AG04449 (cell line): ENCODE measurements at regions not wholly inside any gene's neighbourhood (a gene's known extent, or its start where the extent isn't known, plus 50 kb on each side); places are given as distances from the start of the nearest gene placed in this dataset.
"Not testable (repeated sequence)": the region's sequence is repeated elsewhere in the genome, so short reads cannot be mapped to it uniquely, and the experiment has no call there.

Experiments used
- CTCF ChIA-PET: fragments of 350-600 bp; formaldehyde crosslinking; extraction: SDS; loops from one replicate; lab custom pipeline; 2021; ENCODE audit warnings: antibody characterized with exemption; lab: Yijun Ruan, JAX
- POLR2A ChIA-PET: fragments of 400-600, 350-600 bp; formaldehyde crosslinking; extraction: SDS; loops from one replicate; lab custom pipeline; 2020; ENCODE audit warnings: antibody characterized with exemption, inconsistent platforms; lab: Yijun Ruan, JAX
- DNase-seq: peaks from one replicate; pipeline ENCODE4 v3.0.0-alpha.2; 2010; ENCODE audit warnings: low read depth, low spot score
- H3K4me3 ChIP-seq: 2 replicates; pipeline ENCODE4 v1.5.1; 2011; ENCODE audit warnings: low read depth, mild to moderate bottlenecking, control low read depth, low read length
- TF ChIP-seq, protein P1 (sequence below): IDR thresholded peaks from one replicate; pipeline ENCODE4 v1.5.1; 2011; ENCODE audit warnings: mild to moderate bottlenecking, moderate library complexity, low read length, control low read depth, inconsistent platforms; ENCODE audit not compliant: insufficient read depth; ENCODE audit errors: missing control alignments

DNA sequence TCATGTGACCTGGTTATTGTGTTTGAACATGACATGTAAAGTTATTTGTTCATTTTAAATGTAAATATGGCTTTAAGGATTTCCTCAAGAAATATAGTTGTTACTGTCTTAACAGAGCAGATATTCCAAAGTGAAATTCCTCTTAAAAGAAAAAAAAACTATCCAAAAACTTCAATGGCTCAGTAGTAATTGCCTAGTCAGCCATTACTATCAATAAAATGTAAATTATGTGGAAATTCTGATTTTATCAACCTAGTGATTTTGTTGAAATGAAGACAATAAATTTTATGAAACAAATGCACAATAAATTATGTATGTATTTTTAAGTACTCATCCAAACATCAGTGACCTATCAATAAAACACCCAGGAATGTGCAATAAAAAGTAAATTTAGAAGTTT, 463.3 kb downstream of the TENT5A start:
- POLR2A ChIA-PET: no interaction called here

DNA sequence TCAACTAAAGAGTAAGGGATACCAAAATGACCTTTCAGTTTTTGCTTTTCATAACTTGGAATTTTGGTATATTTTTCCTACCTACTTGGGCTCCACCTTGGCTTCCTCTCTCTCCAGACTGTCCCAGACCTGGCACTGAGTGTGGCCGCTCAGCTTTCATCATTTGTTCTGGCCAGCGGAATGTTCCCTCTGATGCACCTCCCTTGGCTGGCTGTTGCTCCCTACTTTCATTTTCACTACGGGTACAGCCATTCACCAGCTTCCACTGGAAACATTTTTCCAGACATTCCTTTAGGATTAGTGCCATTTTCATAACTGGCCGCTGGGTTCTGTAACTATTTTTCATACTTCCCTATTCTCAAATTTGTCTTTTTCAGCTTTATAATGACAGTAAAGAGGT, 487.4 kb downstream of the TENT5A start:
- DNase-seq: no peak
- POLR2A ChIA-PET: no interaction called here
- TF ChIP-seq, protein P1, sequence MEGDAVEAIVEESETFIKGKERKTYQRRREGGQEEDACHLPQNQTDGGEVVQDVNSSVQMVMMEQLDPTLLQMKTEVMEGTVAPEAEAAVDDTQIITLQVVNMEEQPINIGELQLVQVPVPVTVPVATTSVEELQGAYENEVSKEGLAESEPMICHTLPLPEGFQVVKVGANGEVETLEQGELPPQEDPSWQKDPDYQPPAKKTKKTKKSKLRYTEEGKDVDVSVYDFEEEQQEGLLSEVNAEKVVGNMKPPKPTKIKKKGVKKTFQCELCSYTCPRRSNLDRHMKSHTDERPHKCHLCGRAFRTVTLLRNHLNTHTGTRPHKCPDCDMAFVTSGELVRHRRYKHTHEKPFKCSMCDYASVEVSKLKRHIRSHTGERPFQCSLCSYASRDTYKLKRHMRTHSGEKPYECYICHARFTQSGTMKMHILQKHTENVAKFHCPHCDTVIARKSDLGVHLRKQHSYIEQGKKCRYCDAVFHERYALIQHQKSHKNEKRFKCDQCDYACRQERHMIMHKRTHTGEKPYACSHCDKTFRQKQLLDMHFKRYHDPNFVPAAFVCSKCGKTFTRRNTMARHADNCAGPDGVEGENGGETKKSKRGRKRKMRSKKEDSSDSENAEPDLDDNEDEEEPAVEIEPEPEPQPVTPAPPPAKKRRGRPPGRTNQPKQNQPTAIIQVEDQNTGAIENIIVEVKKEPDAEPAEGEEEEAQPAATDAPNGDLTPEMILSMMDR: no peak
- peak overlapping the region; percentile 15; the same call in 1 of the 2 replicates for H3K4me3 ChIP-seq
- CTCF ChIA-PET: interaction anchor here (1.2 kb wide), 1 partner anchor 11 kb away, joined by 3 read pairs; no protein-coding TSS in a partner anchor

More for the DNA sequence above, 463.3 kb downstream of the TENT5A start:
- TF ChIP-seq, protein P1: no peak
- H3K4me3 ChIP-seq: no peak overlapping the region
- CTCF ChIA-PET: no interaction called here
- no peak for DNase-seq

DNA sequence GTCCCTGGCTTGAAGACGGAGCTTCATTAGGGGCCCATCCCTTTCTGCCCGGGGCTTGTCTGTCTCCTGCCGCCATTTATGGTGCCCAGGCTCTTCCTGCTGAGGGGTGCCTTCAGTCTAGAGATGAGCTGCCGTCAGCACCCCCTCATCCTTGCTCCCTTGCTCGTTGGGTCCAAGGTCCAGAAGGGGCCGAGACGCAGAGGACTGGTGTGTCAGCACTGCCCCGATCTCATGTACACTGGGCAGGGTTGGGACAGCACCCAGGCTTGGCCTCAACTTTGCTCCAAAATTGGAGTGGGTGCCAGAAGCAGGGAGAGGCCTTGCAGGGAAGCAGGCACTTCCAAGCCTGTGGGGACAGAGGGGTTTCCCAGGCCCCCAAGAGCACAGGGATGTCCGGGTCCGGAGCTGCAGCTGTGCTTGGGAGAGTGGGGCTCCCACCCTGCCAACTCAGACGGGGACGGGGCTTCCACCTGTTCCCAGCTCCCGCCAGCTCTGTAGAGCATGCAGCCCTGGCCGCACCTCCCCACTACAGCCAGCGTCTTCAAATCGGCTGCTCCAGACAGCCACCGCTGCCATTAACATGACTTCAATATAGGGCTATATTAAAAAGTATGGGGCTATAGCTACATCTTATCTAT, 488.8 kb downstream of the TENT5A start:
- H3K4me3 ChIP-seq: no peak overlapping the region
- TF ChIP-seq, protein P1: no peak
- CTCF ChIA-PET: no interaction called here

DNA sequence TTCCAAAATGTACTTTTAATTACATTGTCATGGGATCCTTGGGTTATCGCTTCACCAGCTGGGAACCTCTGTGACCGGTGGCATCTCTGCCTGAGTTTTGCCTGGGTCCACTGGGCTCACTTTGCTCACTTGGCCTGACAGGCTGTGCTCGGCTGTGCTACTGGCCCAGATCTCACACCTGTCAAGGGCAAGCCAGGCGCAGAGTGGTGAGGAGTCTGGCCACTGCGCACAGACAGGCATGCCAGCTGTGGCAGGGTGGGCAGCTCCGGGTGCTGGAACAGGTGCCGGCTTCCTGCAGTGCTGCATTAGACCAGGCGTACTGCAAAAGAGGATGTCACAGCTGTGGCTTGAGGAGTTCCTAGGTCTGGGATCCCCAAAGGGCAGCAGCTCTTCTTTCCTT, 489.8 kb downstream of the TENT5A start:
- no peak overlapping the region for H3K4me3 ChIP-seq
- DNase-seq: no peak
- ChIA-PET CTCF (no interaction called here), POLR2A (no interaction called here)
- TF ChIP-seq, protein P1: no peak

More for the DNA sequence above, 488.8 kb downstream of the TENT5A start:
- DNase-seq: no peak
- POLR2A ChIA-PET: no interaction called here

DNA sequence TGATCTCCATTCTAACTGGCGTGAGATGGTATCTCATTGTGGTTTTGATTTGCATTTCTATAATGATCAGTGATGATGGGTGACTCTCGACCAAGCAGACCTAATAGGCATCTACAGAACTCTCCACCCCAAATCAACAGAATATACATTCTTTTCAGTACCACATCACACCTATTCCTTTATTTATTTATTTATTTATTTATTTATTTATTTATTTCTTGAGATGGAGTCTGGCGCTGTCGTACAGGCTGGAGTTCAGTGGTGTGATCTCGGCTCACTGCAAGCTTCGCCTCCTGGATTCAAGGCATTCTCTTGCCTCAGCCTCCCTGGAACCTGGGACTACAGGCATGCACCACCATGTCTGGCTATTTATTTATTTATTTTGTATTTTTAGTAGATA, 496.3 kb downstream of the TENT5A start:
- CTCF ChIA-PET, DNase-seq, POLR2A ChIA-PET: not testable (repeated sequence)

DNA sequence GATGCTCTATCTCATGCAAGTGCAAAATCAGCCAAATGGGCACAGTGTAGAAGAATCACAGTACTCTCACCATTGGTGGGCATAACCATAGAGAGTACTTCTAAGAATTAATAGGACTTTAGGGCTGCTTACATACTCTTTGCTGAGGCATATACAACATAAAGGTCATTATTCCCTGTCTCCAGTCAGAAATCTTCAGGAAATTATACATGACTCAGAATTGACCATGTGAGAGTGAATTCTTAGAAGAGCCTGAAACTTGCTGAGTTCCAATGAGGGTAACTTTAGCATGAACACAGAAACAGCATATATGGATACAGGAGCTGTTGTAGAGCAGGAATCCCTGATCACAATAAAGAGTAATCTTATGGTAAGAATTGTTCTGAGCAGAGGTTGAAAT, 498.7 kb downstream of the TENT5A start:
- TF ChIP-seq, protein P1: no peak
- CTCF ChIA-PET: interaction anchor here (0.9 to 1.2 kb wide), 2 partner anchors 11 kb away, joined by 3 to 5 read pairs; no protein-coding TSS in a partner anchor
- no peak for DNase-seq
- POLR2A ChIA-PET: no interaction called here
- H3K4me3 ChIP-seq: no peak overlapping the region

More for the DNA sequence above, 496.3 kb downstream of the TENT5A start:
- not testable (repeated sequence) for H3K4me3 ChIP-seq

DNA sequence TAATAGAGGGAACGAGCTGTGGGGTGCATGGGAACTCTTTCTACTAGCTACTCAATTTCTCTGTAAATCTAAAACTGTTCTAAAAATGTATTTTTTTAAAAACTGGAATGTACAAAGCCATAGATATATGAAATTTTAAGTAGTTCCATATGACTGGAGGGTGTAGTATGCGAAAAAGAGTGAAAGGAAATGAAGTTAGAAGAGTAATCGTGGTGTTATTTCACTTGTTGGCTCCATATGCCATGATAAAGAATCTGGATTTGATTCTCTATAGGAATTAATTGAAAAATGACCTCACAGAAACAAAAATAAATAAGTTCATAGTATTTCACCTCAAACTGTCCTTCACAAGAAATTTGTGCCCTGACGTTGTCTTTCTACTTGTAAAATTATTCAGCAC, 500.2 kb downstream of the TENT5A start:
- TF ChIP-seq, protein P1: no peak
- POLR2A ChIA-PET: no interaction called here
- DNase-seq: no peak
- H3K4me3 ChIP-seq: no peak overlapping the region
- CTCF ChIA-PET: no interaction called here
